NCI-H2171 treated with DMSO at 0.1 percent for 48 hours (cell line): ENCODE measurements at regions not wholly inside any gene's neighbourhood (a gene's known extent, or its start where the extent isn't known, plus 50 kb on each side); places are given as distances from the start of the nearest gene placed in this dataset.
A peak's percentile ranks its signal among the peaks of the same experiment; 100 is the strongest.
"Not testable (repeated sequence)": the region's sequence is repeated elsewhere in the genome, so short reads cannot be mapped to it uniquely, and the experiment has no call there.

Experiments used
- DNase-seq: peaks from one replicate; lab custom pipeline; 2025; lab: John Stamatoyannopoulos, UW

GRCh38 chr11:110347660-110348059 is 51.2 kb upstream of the RDX start:
- DNase-seq: no peak

- DNase-seq: no peak
These were observed 53.0 kb upstream of the RDX start for GRCh38 chr11:110349138-110349996.

DNA sequence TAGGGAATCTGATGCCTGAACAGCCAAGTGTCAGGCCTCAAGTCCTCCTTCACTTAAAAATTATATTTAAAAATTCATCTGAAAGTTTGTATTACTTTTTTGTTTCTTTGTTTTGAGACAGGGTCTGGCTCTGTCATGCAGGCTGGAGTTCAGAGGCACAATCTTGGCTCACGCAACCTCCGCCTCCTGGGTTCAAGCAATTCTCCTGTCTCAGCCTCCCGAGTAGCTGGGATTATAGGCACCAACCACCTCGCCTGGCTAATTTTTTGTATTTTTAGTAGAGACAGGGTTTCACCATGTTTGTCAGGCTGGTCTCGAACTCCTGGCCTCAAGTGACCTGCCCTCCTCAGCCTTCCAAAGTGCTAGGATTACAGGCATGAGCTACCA is 53.6 kb upstream of the RDX start:
- not testable (repeated sequence) for DNase-seq

GRCh38 chr11:110355011-110355744 is 58.8 kb upstream of the RDX start:
- no peak for DNase-seq

GRCh38 chr11:110356762-110357671 is 60.6 kb upstream of the RDX start:
- DNase-seq: no peak

GRCh38 chr11:110358336-110358735 is 61.9 kb upstream of the RDX start:
- no peak for DNase-seq

- DNase-seq: not testable (repeated sequence)
These were observed 64.5 kb upstream of the RDX start for GRCh38 chr11:110360781-110361408.

DNA sequence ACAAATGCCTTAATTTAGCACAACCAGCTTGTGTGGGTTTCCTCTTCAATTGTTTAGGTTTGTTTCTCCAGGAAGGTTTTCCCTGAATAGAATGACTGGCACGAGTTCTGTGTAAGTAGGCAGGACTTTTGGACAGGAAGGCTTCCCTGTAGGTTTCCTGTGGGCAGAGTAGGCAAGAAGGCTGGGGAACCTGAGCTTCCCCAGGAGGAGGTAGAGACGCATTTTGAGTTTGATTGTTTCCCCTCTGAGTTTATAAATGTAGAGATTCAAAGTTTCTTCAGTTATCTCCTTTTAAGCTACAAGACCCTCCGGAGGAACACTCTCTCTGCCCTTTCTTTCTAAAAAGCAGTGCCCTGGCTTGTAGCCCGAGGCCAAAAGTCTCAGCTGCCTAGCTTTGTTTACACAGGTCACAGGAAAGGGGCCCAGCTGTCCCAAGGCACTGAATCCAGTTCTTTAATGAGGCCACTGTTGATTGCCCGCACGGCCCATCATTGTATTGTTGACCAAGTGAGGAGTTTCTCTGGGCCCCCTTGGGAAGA is 66.6 kb upstream of the RDX start:
- no peak for DNase-seq

DNA sequence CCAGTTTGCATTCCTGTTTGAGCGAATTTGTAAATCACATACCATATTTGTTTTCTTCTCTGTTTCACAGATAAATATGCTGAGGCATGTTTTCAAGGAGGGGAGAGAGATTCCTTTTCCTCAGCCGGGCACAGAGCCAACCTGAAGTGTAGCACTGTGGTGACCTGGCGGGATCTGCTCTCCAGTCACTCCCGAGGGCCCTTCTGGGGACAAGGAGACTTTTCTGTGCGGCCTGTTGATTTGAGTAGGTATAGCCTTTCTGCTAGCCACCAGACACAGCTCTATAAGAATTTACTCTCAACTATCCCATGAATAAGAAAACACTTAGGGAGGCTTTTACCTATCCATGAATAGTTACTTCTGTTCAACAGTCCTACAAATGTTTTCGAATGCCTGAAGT is 63.5 kb upstream of the FDX1 start:
- peak; percentile 59 for DNase-seq

- DNase-seq: peak; percentile 34
These were observed 62.2 kb upstream of the FDX1 start for GRCh38 chr11:110367571-110367970.

DNA sequence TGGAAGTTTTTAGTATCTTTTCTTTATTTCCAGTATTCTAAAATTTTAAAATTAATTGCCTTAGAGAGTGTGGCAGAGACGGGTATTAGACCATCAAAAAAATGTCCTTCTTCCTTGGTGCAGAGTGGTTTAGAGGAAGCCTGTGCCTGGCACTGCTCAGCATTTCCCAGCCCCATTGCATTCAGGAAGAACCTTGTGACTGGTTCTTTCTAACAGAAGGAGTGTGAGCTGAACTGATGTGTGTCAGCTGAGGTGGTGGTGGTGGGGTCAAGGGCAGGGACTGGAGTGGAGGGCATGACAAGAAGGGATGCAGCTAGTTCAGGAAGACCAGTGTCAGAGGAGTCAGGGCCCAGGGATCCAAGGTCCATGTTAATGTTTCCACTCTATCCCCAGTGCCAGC is 58.7 kb upstream of the FDX1 start:
- no peak for DNase-seq

DNA sequence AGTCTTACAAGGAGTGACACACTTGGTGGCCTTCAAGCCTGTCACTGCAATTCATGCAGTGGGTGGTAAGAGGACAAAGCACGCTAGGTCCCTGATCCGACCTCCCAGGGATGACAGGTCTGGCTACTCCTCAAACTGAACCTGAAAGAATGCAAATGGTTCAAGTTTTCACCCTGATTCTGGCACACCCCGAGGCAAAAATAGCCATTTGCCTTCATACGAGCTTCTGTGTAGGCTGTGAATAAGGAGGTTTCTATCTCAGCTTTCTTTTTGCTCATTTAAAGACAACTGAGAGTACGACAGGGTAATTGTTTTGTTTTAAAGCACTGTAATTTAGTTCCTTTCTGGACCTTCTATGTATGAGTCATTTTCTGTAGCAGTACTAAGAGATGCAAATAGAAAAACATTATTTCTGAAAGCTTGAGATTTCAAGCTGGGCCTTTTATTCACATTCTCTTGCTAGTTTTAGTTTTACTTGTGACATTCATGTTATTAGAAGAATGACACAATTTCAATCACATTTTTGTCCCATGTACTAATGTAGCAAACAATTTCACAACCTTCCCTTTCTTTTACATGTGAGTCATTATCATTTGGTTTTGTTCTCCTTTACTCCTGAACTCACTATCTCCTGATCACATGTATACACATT is 56.6 kb upstream of the FDX1 start:
- DNase-seq: no peak

- DNase-seq: peak; percentile 63
These were observed 54.8 kb upstream of the FDX1 start for GRCh38 chr11:110374921-110375320.

GRCh38 chr11:110375351-110375750 is 54.4 kb upstream of the FDX1 start:
- DNase-seq: no peak

- DNase-seq: no peak
These were observed 53.7 kb upstream of the FDX1 start for GRCh38 chr11:110376021-110376420.

GRCh38 chr11:110376711-110377324 is 52.9 kb upstream of the FDX1 start:
- DNase-seq: peak; percentile 85

DNA sequence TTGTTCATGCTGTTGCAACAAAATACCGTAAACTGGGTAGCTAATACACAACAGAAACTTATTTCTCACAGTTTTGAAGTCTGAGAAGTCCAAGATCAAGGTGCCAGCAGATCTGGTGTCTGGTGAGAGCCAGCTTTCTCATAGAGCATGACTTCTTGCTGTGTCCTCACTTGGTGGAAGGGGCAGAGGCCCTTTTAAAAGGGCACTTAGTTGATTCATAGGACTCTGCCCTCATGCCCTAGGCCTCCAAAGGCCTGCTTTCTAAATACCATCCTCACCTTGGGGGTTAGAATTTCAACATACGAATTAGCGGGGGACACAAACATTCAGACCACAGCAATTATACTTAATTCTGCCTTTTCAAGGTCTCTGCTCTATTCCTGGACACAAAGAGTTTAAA is 52.3 kb upstream of the FDX1 start:
- no peak for DNase-seq

GRCh38 chr11:110379261-110379660 is 50.5 kb upstream of the FDX1 start:
- no peak for DNase-seq

- no peak for DNase-seq
These were observed 49.8 kb upstream of the FDX1 start for GRCh38 chr11:110379936-110380335.
